ENCODE measurements at regions not wholly inside any gene's neighbourhood (a gene's known extent, or its start where the extent isn't known, plus 50 kb on each side); places are given as distances from the start of the nearest gene placed in this dataset.
A peak's percentile ranks its signal among the peaks of the same experiment; 100 is the strongest.

DNA sequence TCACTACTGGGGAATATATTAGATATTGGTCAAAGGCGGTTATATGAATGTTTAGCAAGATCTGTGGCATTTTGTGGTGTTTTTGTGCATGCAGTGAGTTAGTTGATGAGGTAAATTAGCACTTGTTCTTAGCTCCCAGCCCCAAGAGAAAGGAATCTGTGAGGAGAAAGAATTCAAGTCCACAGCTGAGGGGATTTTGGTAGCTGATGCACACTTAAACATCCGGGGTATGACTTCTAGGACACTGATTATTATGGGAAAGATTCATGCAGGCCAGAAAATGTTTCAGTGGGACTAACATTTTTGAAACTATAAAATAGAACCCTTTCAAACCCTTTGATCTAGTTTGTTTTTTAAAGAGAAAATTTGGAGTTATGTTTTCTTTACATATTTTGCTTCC lies 118.2 kb upstream of the RPS23 start:
- no peak for ATAC-seq
- Histone ChIP-seq H3K36me3 (no peaks in the 10 kb centered on the region), H3K27ac (peak overlapping the region in 1 of 2 donors; percentile 41), H3K9me3 (no peaks in the 10 kb centered on the region), H3K27me3 (no peaks in the 10 kb centered on the region), H3K4me1 (no peaks in the 10 kb centered on the region), H3K4me3 (no peak overlapping the region)
- intact Hi-C loops (cut with DNase I): no loop called here
- TF ChIP-seq, protein P1, sequence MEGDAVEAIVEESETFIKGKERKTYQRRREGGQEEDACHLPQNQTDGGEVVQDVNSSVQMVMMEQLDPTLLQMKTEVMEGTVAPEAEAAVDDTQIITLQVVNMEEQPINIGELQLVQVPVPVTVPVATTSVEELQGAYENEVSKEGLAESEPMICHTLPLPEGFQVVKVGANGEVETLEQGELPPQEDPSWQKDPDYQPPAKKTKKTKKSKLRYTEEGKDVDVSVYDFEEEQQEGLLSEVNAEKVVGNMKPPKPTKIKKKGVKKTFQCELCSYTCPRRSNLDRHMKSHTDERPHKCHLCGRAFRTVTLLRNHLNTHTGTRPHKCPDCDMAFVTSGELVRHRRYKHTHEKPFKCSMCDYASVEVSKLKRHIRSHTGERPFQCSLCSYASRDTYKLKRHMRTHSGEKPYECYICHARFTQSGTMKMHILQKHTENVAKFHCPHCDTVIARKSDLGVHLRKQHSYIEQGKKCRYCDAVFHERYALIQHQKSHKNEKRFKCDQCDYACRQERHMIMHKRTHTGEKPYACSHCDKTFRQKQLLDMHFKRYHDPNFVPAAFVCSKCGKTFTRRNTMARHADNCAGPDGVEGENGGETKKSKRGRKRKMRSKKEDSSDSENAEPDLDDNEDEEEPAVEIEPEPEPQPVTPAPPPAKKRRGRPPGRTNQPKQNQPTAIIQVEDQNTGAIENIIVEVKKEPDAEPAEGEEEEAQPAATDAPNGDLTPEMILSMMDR (IDR thresholded peaks at IDR 0.05): no peak
- no peak for DNase-seq

DNA sequence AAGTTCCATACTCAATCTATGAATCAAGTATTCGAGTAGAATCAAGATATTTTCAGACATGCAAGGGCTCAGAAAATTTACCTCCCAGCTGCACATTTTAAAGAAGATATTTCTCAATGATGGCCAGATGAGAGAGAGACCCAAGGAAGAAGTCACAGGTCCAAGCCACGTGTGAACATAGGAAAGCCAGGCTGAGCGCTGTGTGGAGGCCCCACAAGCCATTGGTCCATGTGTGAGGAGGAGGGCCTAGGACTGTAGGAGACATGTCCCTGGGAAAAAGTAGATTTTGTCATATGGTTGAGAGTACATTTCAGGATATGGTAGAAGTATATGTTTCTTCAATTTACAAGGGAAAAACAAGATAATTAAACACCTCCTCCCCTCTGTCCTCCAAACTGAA lies 115.8 kb upstream of the RPS23 start:
- H3K27ac ChIP-seq: no peak overlapping the region
- H3K27me3 ChIP-seq: no peaks in the 10 kb centered on the region
- ATAC-seq (no peak), DNase-seq (no peak)
- TF ChIP-seq, protein P1 (IDR thresholded peaks at IDR 0.05): no peak
- no peaks in the 10 kb centered on the region for H3K36me3 ChIP-seq
- no peak overlapping the region for H3K4me3 ChIP-seq
- no peaks in the 10 kb centered on the region for H3K9me3 ChIP-seq
- intact Hi-C loops (cut with DNase I): no loop called here
- H3K4me1 ChIP-seq: peaks cover 0 to 4% of the 10 kb centered on the region in 2 donors

GRCh38 chr5:82390088-82390487 lies 111.9 kb upstream of the RPS23 start:
- DNase-seq (no peak), ATAC-seq (no peak)
- intact Hi-C loops (cut with DNase I): no loop called here
- Histone ChIP-seq H3K4me3 (no peak overlapping the region), H3K27ac (no peak overlapping the region), H3K36me3 (no peaks in the 10 kb centered on the region), H3K9me3 (no peaks in the 10 kb centered on the region), H3K27me3 (no peaks in the 10 kb centered on the region), H3K4me1 (peaks cover 0 to 5% of the 10 kb centered on the region in 2 donors)
- TF ChIP-seq, protein P1 (IDR thresholded peaks at IDR 0.05): no peak

DNA sequence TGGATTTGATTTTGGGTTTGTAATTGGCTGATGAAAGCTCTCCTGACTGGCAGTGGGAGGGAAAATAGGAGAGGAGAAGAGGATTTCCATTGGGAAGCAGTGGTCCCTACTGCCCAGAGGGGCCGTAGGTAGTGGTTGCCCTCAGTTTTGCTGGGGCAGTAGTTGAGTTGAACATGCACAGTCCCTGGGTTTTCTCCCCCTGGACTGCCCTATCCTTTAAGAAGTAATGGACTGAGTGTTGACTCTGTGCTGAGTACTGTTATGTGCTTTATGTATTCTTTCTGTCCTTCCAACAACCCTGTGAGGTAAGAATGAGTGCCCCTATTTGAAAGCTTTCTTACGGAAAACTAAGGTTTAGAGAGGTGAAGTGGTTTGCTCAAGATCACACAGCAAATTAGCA lies 111.2 kb upstream of the RPS23 start:
- Histone ChIP-seq H3K27me3 (no peaks in the 10 kb centered on the region), H3K4me3 (no peak overlapping the region), H3K36me3 (no peaks in the 10 kb centered on the region), H3K27ac (peak overlapping the region in 1 of 2 donors; percentile 34), H3K9me3 (no peaks in the 10 kb centered on the region), H3K4me1 (peaks cover 0 to 5% of the 10 kb centered on the region in 2 donors)
- intact Hi-C loops (cut with DNase I): no loop called here
- ATAC-seq: peak; percentile 55
- TF ChIP-seq, protein P1 (IDR thresholded peaks at IDR 0.05): no peak
- no peak for DNase-seq

GRCh38 chr5:82388181-82388580 lies 110.0 kb upstream of the RPS23 start:
- intact Hi-C loops (cut with DNase I): no loop called here
- Histone ChIP-seq H3K4me1 (peaks cover 0 to 5% of the 10 kb centered on the region in 2 donors), H3K36me3 (no peaks in the 10 kb centered on the region), H3K27me3 (no peaks in the 10 kb centered on the region), H3K9me3 (no peaks in the 10 kb centered on the region), H3K4me3 (no peak overlapping the region), H3K27ac (no peak overlapping the region)
- ATAC-seq (peak; percentile 28), DNase-seq (no peak)
- TF ChIP-seq, protein P1 (IDR thresholded peaks at IDR 0.05): no peak
